NT2/D1 (cell line): ENCODE measurements at regions not wholly inside any gene's neighbourhood (a gene's known extent, or its start where the extent isn't known, plus 50 kb on each side); places are given as distances from the start of the nearest gene placed in this dataset.

Source experiments
- SUZ12 ChIP-seq: IDR thresholded peaks from 2 replicates; pipeline ENCODE4 v1.6.1; 2011; ENCODE audit not compliant: insufficient read length, insufficient read depth; ENCODE audit errors: extremely low read depth
- YY1 ChIP-seq: IDR thresholded peaks from 2 replicates; pipeline ENCODE4 v1.6.1; 2011; ENCODE audit not compliant: insufficient read length, insufficient read depth
- ZNF274 ChIP-seq: IDR thresholded peaks from 2 replicates; pipeline ENCODE4 v1.6.1; 2011; ENCODE audit warnings: mild to moderate bottlenecking, low read depth, low read length

- no peak for TF ChIP-seq SUZ12
- no peak for TF ChIP-seq ZNF274
- no peak for TF ChIP-seq YY1
Observed at GRCh38 chr15:48062148-48062872, 58.5 kb upstream of the SLC24A5 start.
